Panc1 (cell line): ENCODE measurements at regions not wholly inside any gene's neighbourhood (a gene's known extent, or its start where the extent isn't known, plus 50 kb on each side); places are given as distances from the start of the nearest gene placed in this dataset.

ENCODE experiments used
- ATAC-seq: fragments of 200-7000 bp; cut with Tn5 transposase; 2 replicates; pipeline ENCODE4 v1.9.1; 2020; ENCODE audit warnings: mild to moderate bottlenecking, moderate library complexity
- BruUV-seq: library from RNA; stranded (reverse); fragments of 400-500 nt; replicated peaks from 2 replicates; lab custom pipeline; 2021; lab: Mats Ljungman, UMichigan
- CTCF ChIA-PET: fragments of 300-600 bp; sonication (Branson Sonifier 250); formaldehyde crosslinking; loops from one replicate; lab custom pipeline; 2022; ENCODE audit warnings: antibody characterized with exemption; lab: Charles Lee
- POLR2A ChIA-PET: fragments of 300-600 bp; sonication (Branson Sonifier 250); formaldehyde crosslinking; loops from one replicate; lab custom pipeline; 2022; ENCODE audit warnings: antibody characterized with exemption; lab: Charles Lee
- DNase-seq: peaks from one replicate; pipeline ENCODE4 v3.0.0-alpha.2; 2010; ENCODE audit warnings: low read depth, low spot score
- H3K27ac ChIP-seq: 2 replicates; pipeline ENCODE4 v1.5.1; 2011; ENCODE audit warnings: mild to moderate bottlenecking, low read length, inconsistent platforms
- H3K27me3 ChIP-seq: fragments of 200-500 bp; sonication (Bioruptor generic); 2 replicates; pipeline ENCODE4 v1.6.0; 2014; ENCODE audit warnings: low read length, inconsistent platforms; ENCODE audit not compliant: control insufficient read depth, insufficient read depth
- H3K36me3 ChIP-seq: fragments of 200-500 bp; sonication (Bioruptor generic); 2 replicates; pipeline ENCODE4 v1.5.1; 2014; ENCODE audit warnings: inconsistent platforms, mild to moderate bottlenecking, low read length, moderate library complexity; ENCODE audit not compliant: control insufficient read depth, insufficient read depth
- H3K4me1 ChIP-seq: 2 replicates; pipeline ENCODE4 v1.5.1; 2011; ENCODE audit warnings: inconsistent platforms, mild to moderate bottlenecking, low read length, moderate library complexity; ENCODE audit not compliant: control insufficient read depth, insufficient read depth
- H3K4me3 ChIP-seq, 2 experiments: 2 replicates each; pipeline ENCODE4 v1.5.1; 2011 to 2012; ENCODE audit warnings: low read depth in 2 of 2, low read length in 2 of 2, mild to moderate bottlenecking in 2 of 2, inconsistent platforms in 1 of 2, moderate library complexity in 1 of 2
- H3K9me3 ChIP-seq: fragments of 200-500 bp; sonication (Bioruptor generic); 2 replicates; pipeline ENCODE4 v1.5.1; 2014; ENCODE audit warnings: low read depth, mild to moderate bottlenecking, inconsistent platforms, low read length, moderate library complexity; ENCODE audit not compliant: control insufficient read depth, insufficient read depth
- CTCF ChIP-seq: fragments of 450-650 bp; IDR thresholded peaks from 2 replicates; pipeline ENCODE4 v1.5.1; 2017; ENCODE audit warnings: mild to moderate bottlenecking
- POLR2AphosphoS5 ChIP-seq: IDR thresholded peaks from 2 replicates; pipeline ENCODE4 v1.6.1; 2012; ENCODE audit warnings: mild to moderate bottlenecking, low read depth, low read length, moderate library complexity
- REST ChIP-seq, 2 experiments: IDR thresholded peaks; 2 replicates each; pipeline ENCODE4 v1.6.1; 2011 to 2012; ENCODE audit warnings: low read depth in 2 of 2, control low read depth in 1 of 2, low read length in 1 of 2, mild to moderate bottlenecking in 1 of 2, moderate library complexity in 1 of 2; ENCODE audit not compliant: insufficient read depth in 1 of 2
- SIN3A ChIP-seq: IDR thresholded peaks from 2 replicates; pipeline ENCODE4 v1.6.1; 2012; ENCODE audit warnings: low read depth, mild to moderate bottlenecking, low read length, moderate library complexity, borderline replicate concordance; ENCODE audit not compliant: insufficient read depth
- TCF7L2 ChIP-seq: IDR thresholded peaks from 2 replicates; pipeline ENCODE4 v1.6.1; 2011; ENCODE audit warnings: mild to moderate bottlenecking, low read depth, low read length, inconsistent platforms
- in situ Hi-C: cut with HindIII; loops from 2 replicates; pipeline ENCODE4 v1.10.0; 2016; ENCODE audit warnings: low sequenced_read_pairs, low pct_unique_long_range_greater_than_20kb
- intact Hi-C: fragments of 100-400 bp; cut with micrococcal nuclease; formaldehyde crosslinking; loops from one replicate; pipeline ENCODE4 v1.10.0; 2022; ENCODE audit not compliant: unreplicated experiment

- Histone ChIP-seq H3K4me3 (no peak overlapping the region), H3K36me3 (no peaks in the 10 kb centered on the region), H3K27me3 (no peaks in the 10 kb centered on the region), H3K4me1 (no peaks in the 10 kb centered on the region), H3K27ac (no peak overlapping the region), H3K9me3 (no peaks in the 10 kb centered on the region)
- ATAC-seq (no peak), DNase-seq (no peak)
- TF ChIP-seq REST (IDR thresholded peaks at IDR 0.05; ENCODE audit: insufficient read depth in 1 of 2, low read depth in 2 of 2, low read length in 1 of 2) (no peak), POLR2AphosphoS5 (no peak), CTCF (no peak)
- BruUV-seq: no TSS peak
- in situ Hi-C loops (no loop called here), intact Hi-C loops (no loop called here)
- POLR2A ChIA-PET: no interaction called here
- CTCF ChIA-PET: no interaction called here
Observed at GRCh38 chr11:50275133-50275532, 242.5 kb downstream of the OR4C45 start.

GRCh38 chr11:50278756-50279155, 246.1 kb downstream of the OR4C45 start:
- CTCF ChIA-PET: no interaction called here
- no peak overlapping the region for H3K27ac ChIP-seq
- DNase-seq: no peak
- no TSS peak for BruUV-seq
- no peaks in the 10 kb centered on the region for H3K9me3 ChIP-seq
- H3K27me3 ChIP-seq: no peaks in the 10 kb centered on the region
- in situ Hi-C loops (no loop called here), intact Hi-C loops (no loop called here)
- no peaks in the 10 kb centered on the region for H3K4me1 ChIP-seq
- POLR2A ChIA-PET: no interaction called here
- H3K4me3 ChIP-seq: no peak overlapping the region
- TF ChIP-seq REST (IDR thresholded peaks at IDR 0.05; ENCODE audit: insufficient read depth in 1 of 2, low read depth in 2 of 2, low read length in 1 of 2) (no peak), CTCF (no peak), TCF7L2 (no peak), POLR2AphosphoS5 (no peak), SIN3A (no peak)
- no peaks in the 10 kb centered on the region for H3K36me3 ChIP-seq
- ATAC-seq: no peak
